Erythroblast (primary cell): ENCODE measurements at regions not wholly inside any gene's neighbourhood (a gene's known extent, or its start where the extent isn't known, plus 50 kb on each side); places are given as distances from the start of the nearest gene placed in this dataset.

Source experiments
- GATA1 ChIP-seq: IDR thresholded peaks from 2 replicates; pipeline ENCODE4 v1.6.1; 2011; ENCODE audit warnings: low read depth, mild to moderate bottlenecking, control low read depth, low read length, moderate library complexity
- POLR2A ChIP-seq: IDR thresholded peaks from 2 replicates; pipeline ENCODE4 v1.6.1; 2011; ENCODE audit warnings: mild to moderate bottlenecking, low read length

GRCh38 chr12:87689196-87689595, 340.0 kb downstream of the C12orf50 start:
- TF ChIP-seq POLR2A (no peak), GATA1 (no peak)
